HepG2 (cell line): ENCODE measurements at regions not wholly inside any gene's neighbourhood (a gene's known extent, or its start where the extent isn't known, plus 50 kb on each side); places are given as distances from the start of the nearest gene placed in this dataset.
A peak's percentile ranks its signal among the peaks of the same experiment; 100 is the strongest.

Experiments
- ATAC-seq: fragments of 200-7000 bp; cut with Tn5 transposase; 3 replicates; pipeline ENCODE4 v1.9.1; 2020; ENCODE audit warnings: mild to moderate bottlenecking, moderate library complexity
- BruUV-seq: library from RNA; stranded (reverse); fragments of 400-500 nt; replicated peaks from 2 replicates; lab custom pipeline; 2021; lab: Mats Ljungman, UMichigan
- CTCF ChIA-PET: fragments of 300-600 bp; formaldehyde crosslinking; extraction: SDS; loops from one replicate; lab custom pipeline; 2021; ENCODE audit warnings: low total read pairs, inconsistent platforms, low intra/inter-chr PET ratio; lab: Yijun Ruan, JAX
- POLR2A ChIA-PET: fragments of 350-600 bp; sonication (Branson Sonifier 250); formaldehyde crosslinking; loops from one replicate; lab custom pipeline; 2020; ENCODE audit warnings: antibody characterized with exemption, inconsistent platforms; lab: Yijun Ruan, JAX
- DNase-seq: peaks from one replicate; pipeline ENCODE4 v3.0.0-alpha.2; 2015; ENCODE audit warnings: low spot score
- FAIRE-seq: peaks from 3 replicates; lab custom pipeline; 2011; peaks lifted over from hg19 to GRCh38; lab: Jason Lieb, UNC
- H2AFZ ChIP-seq: one replicate; pipeline ENCODE4 v1.6.1; 2011; ENCODE audit warnings: low read length, inconsistent platforms
- H3K27ac ChIP-seq: fragments of 300-600 bp; 3 replicates; pipeline ENCODE4 v1.8.0; 2011; ENCODE audit warnings: mixed run types, mild to moderate bottlenecking, mixed read lengths, low read length, inconsistent platforms; ENCODE audit not compliant: insufficient read depth; ENCODE audit errors: extremely low read length
- H3K27me3 ChIP-seq, 2 experiments: fragments of 200-600 bp in 1 of 2; 2 replicates in 1 of 2; 3 replicates in 1 of 2; pipeline versions ENCODE4 v1.6.0 to v1.8.0; 2011; ENCODE audit warnings: low read length in 2 of 2, mild to moderate bottlenecking in 2 of 2, moderate library complexity in 2 of 2, inconsistent platforms in 1 of 2; ENCODE audit not compliant: insufficient read depth in 2 of 2, control insufficient read depth in 1 of 2
- H3K36me3 ChIP-seq, 2 experiments: fragments of 200-600 bp in 1 of 2; replicated peaks in 1 of 2; 2 replicates in 1 of 2; 3 replicates in 1 of 2; pipeline versions ENCODE4 v1.5.1 to v1.8.0; 2011; ENCODE audit warnings: low read length in 2 of 2, inconsistent platforms in 1 of 2; ENCODE audit not compliant: insufficient read depth in 2 of 2, control insufficient read depth in 1 of 2
- H3K4me1 ChIP-seq: 2 replicates; pipeline ENCODE4 v1.5.1; 2012; ENCODE audit warnings: low read length, inconsistent platforms; ENCODE audit not compliant: insufficient read depth
- H3K4me2 ChIP-seq: 2 replicates; pipeline ENCODE4 v1.6.0; 2011; ENCODE audit warnings: low read depth, low read length, inconsistent platforms
- H3K4me3 ChIP-seq, 3 experiments: fragments of 200-600 bp in 1 of 3; sonication (generic), shearing (Covaris generic) in 1 of 3; replicated peaks in 1 of 3; 2 replicates each; pipeline ENCODE4 v1.5.1; 2011 to 2016; ENCODE audit warnings: low read length in 3 of 3, inconsistent platforms in 2 of 3, low read depth in 2 of 3, mild to moderate bottlenecking in 2 of 3, control low read depth in 1 of 3, mixed read lengths in 1 of 3; ENCODE audit not compliant: insufficient read depth in 1 of 3
- H3K79me2 ChIP-seq: one replicate; pipeline ENCODE4 v1.6.1; 2011; ENCODE audit warnings: low read length, inconsistent platforms; ENCODE audit not compliant: insufficient read depth
- H3K9ac ChIP-seq: 2 replicates; pipeline ENCODE4 v1.6.0; 2011; ENCODE audit warnings: mild to moderate bottlenecking, low read depth, low read length, inconsistent platforms; ENCODE audit not compliant: insufficient read depth
- H3K9me3 ChIP-seq: 2 replicates; pipeline ENCODE4 v1.5.1; 2012; ENCODE audit warnings: mild to moderate bottlenecking, low read length
- H4K20me1 ChIP-seq: 2 replicates; pipeline ENCODE4 v1.6.0; 2011; ENCODE audit warnings: inconsistent platforms, mild to moderate bottlenecking, low read length, moderate library complexity; ENCODE audit not compliant: insufficient read depth
- CEBPB ChIP-seq: IDR thresholded peaks from 2 replicates; pipeline ENCODE4 v1.6.1; 2011; ENCODE audit warnings: low read depth, low read length, improper control_type of control experiment, borderline replicate concordance
- CEBPG ChIP-seq: IDR thresholded peaks from 2 replicates; pipeline ENCODE4 v1.6.1; 2016
- FOXA1 ChIP-seq, 2 experiments: fragments of 450-650 bp in 1 of 2; sonication (generic) in 1 of 2; formaldehyde crosslinking in 1 of 2; IDR thresholded peaks; 2 replicates each; pipeline versions ENCODE4 v1.4.0 to v1.6.1; 2016 to 2020; ENCODE audit warnings: missing genetic modification reagents in 1 of 2
- FOXA3 ChIP-seq: IDR thresholded peaks from 2 replicates; pipeline ENCODE4 v1.6.1; 2016; ENCODE audit warnings: missing genetic modification reagents, missing compliant biosample characterization
- KDM1A ChIP-seq: IDR thresholded peaks from 2 replicates; pipeline ENCODE4 v1.6.1; 2016; ENCODE audit warnings: missing compliant biosample characterization
- NFE2 ChIP-seq: sonication (generic); formaldehyde crosslinking; IDR thresholded peaks from 2 replicates; pipeline ENCODE4 v1.4.0; 2020; ENCODE audit warnings: missing genetic modification reagents
- SOX13 ChIP-seq, 3 experiments: fragments of 450-650 bp in 1 of 3; sonication (generic) in 1 of 3; formaldehyde crosslinking in 1 of 3; IDR thresholded peaks in 2 of 3; conservative IDR thresholded peaks in 1 of 3; 2 replicates each; pipeline versions ENCODE4 v1.5.0 to v1.6.1; 2016 to 2020; ENCODE audit warnings: antibody characterized with exemption in 1 of 3, mild to moderate bottlenecking in 1 of 3, missing compliant biosample characterization in 1 of 3, missing genetic modification reagents in 1 of 3, moderate library complexity in 1 of 3
- TRAFD1 ChIP-seq: sonication (generic); formaldehyde crosslinking; IDR thresholded peaks from 2 replicates; pipeline ENCODE4 v1.5.1; 2020; ENCODE audit warnings: missing genetic modification reagents, mild to moderate bottlenecking, borderline replicate concordance
- ZNF17 ChIP-seq: sonication (generic); formaldehyde crosslinking; IDR thresholded peaks from 2 replicates; pipeline ENCODE4 v1.5.0; 2020; ENCODE audit warnings: mild to moderate bottlenecking, missing genetic modification reagents
- ZNF24 ChIP-seq: fragments of 450-650 bp; IDR thresholded peaks from 2 replicates; pipeline ENCODE4 v1.6.1; 2017; ENCODE audit warnings: antibody characterized with exemption, mild to moderate bottlenecking
- WGBS: methylation state at CpG from one replicate; pipeline ENCODE4 v1.1.6; 2017; ENCODE audit warnings: low lambda C conversion rate; 5-methylcytosine and 5-hydroxymethylcytosine counted together
- in situ Hi-C: cut with HindIII; loops from 2 replicates; pipeline ENCODE4 v1.10.0; 2017; ENCODE audit warnings: low pct_unique_long_range_greater_than_20kb; ENCODE audit not compliant: extremely low pct_ligation_motif_present
- intact Hi-C: fragments of 100-400 bp; cut with micrococcal nuclease; formaldehyde crosslinking; loops from one replicate; pipeline ENCODE4 v1.10.0; 2022; ENCODE audit not compliant: unreplicated experiment

GRCh38 chr18:57882465-57882864, 79.3 kb upstream of the ATP8B1 start:
- H3K27me3 ChIP-seq: 0 out of 5 replicates have a peak, but pooled peaks cover 0 to 4% of the 10 kb centered on the region in 2 experiments
- ATAC-seq: peak; percentile 55
- no peak for FAIRE-seq
- peak overlapping the region in 2 of 3 experiments; percentile 51 to 67; a peak in 2 of 6 replicates for H3K4me3 ChIP-seq
- ChIA-PET CTCF (interaction anchor here (0.7 to 2.1 kb wide), 8 partner anchors 161 to 881 kb away, joined by 3 to 9 read pairs (median 4); no protein-coding TSS in a partner anchor), POLR2A (interaction anchor here (0.8 to 1.0 kb wide), 2 partner anchors 46 to 534 kb away, joined by 3 read pairs; no protein-coding TSS in a partner anchor)
- DNase-seq: no peak
- intact Hi-C loops (loop anchor here (1.0 to 10.0 kb wide), 9 partner anchors 75 to 1195 kb away; no protein-coding TSS in a partner anchor), in situ Hi-C loops (loop anchor here (5.0 to 25.0 kb wide), 2 partner anchors 230 to 615 kb away; no protein-coding TSS in a partner anchor)
- H2AFZ ChIP-seq: no peak overlapping the region
- BruUV-seq: no TSS peak
- H3K79me2 ChIP-seq: no peaks in the 10 kb centered on the region
- no peaks in the 10 kb centered on the region for H4K20me1 ChIP-seq
- no peak overlapping the region for H3K9ac ChIP-seq
- TF ChIP-seq CEBPB (peak; percentile 89), ZNF24 (no peak), ZNF17 (no peak), FOXA1 (IDR thresholded peaks at IDR 0.05) (no peak), FOXA1 (CRISPR knock-in tag; IDR thresholded peaks at IDR 0.05) (0 out of 2 replicates have a peak, but pooled peaks have one; percentile 27), TRAFD1 (no peak), SOX13 (IDR thresholded peaks at IDR 0.05) (no peak), SOX13 (CRISPR knock-in tag; conservative IDR thresholded peaks at IDR 0.05 in 1 of 2, IDR thresholded peaks at IDR 0.05 in 1 of 2) (peak in 1 of 2 experiments; percentile 41; a peak in 1 of 4 replicates), FOXA3 (CRISPR knock-in tag) (peak; percentile 32), NFE2 (CRISPR knock-in tag) (no peak), KDM1A (CRISPR knock-in tag) (no peak), CEBPG (CRISPR knock-in tag) (peak; percentile 84)
- H3K4me1 ChIP-seq: peaks cover 22% of the 10 kb centered on the region
- no peaks in the 10 kb centered on the region for H3K9me3 ChIP-seq
- H3K36me3 ChIP-seq: no peaks in the 10 kb centered on the region
- peak overlapping the region; percentile 90 for H3K4me2 ChIP-seq
- WGBS: 0% methylated on average over 3 of the region's 3 CpGs
- no peak overlapping the region for H3K27ac ChIP-seq
